DLD1 (cell line): ENCODE measurements at regions not wholly inside any gene's neighbourhood (a gene's known extent, or its start where the extent isn't known, plus 50 kb on each side); places are given as distances from the start of the nearest gene placed in this dataset.

Source experiments
- in situ Hi-C: cut with HindIII; loops from 2 replicates; pipeline ENCODE4 v1.10.0; 2017; ENCODE audit warnings: low sequenced_read_pairs

DNA sequence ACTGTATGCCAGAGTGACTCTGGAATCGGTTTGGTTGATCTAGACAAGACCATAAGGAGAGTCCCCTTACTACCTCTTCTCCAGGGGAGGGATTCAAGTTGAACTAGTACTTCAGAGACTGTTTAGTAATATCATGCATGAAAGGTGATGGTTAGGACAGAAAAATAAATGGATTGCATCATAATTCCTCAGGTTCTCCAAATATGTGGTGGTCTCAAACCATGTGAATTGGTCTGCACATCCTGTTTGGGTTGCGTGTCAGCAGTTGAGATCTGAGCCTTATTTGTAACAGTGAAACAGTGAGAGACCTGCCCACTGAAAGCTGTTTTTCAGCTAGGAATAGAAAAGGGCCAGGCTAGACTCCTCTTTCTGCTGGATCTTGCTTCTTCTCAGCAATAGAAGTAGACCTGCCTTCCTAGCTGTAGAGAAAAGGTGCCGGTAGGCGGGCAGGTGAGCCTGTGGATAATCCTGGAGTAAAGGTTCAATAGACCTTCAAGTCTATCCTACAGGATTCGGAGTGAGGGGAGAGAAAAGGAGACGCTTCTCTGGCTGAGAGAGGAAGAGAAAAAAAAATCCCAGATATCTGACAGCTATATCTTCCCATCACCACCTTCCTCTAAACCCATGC is 258.5 kb upstream of the E2F7 start:
- in situ Hi-C loops, result no loop called here

DNA sequence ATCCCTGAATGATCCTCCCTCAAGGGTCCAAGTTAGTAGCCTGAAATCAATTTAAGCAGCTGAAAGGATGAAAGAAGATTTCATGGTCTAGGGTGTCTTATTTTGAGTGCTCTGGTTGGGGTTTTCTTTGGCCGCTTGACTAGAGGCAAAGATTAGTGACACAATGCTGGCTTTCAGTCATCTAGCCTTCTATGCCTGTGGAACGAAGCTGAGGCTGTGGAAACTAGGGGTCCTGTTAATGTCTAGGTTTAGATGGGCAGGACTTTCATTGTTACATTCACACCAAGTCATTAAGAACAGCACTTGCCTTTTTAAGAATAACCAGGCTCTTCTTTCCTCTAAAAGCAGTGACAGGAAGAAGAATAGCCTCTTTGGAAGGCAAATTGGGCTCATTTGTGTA is 253.8 kb upstream of the E2F7 start:
- in situ Hi-C loops, result no loop called here

DNA sequence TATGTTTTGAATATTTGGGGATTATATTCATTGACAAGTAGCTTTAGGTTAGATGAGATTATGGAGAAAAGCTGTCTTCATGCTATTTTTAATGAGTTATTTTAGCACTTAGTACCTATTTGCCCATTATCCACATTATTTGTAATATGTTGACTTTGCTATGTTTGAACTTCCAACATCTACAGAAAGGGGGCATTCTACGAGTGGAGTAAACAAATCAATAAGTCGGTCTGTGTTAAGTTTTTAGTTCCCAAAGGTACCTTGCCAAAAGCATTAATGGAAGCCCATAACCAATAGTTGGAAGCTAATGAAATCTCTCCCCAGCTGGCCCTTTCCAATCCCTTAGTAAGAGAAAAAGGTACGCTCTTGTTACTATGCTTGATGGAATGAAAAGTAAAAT is 250.0 kb upstream of the E2F7 start:
- in situ Hi-C loops, result no loop called here

GRCh38 chr12:77314378-77315052 is 249.1 kb upstream of the E2F7 start:
- in situ Hi-C loops, result no loop called here

- in situ Hi-C loops, result no loop called here
Measured at GRCh38 chr12:77308056-77308455, 242.7 kb upstream of the E2F7 start.

DNA sequence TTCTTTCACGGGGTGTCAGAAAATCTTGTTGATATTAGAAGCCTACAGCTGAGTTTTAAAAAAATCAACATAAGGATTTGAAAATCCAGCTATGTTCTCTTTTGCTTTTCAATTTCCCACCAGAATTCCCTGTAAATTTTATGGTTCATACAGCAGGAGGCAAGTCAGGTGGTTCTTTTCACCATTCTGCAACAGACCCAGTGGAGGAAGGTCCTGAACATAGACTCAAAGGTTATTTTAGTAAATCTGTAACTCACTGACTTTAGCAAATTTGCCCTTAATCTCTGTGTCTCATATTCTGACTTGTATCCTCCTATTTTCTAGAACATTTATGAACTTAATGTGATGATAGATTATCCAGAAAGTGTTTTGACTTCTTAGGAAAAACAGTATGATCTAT is 235.4 kb upstream of the E2F7 start:
- in situ Hi-C loops, result no loop called here

- in situ Hi-C loops, result no loop called here
Measured at GRCh38 chr12:77299910-77300669, 234.7 kb upstream of the E2F7 start.

DNA sequence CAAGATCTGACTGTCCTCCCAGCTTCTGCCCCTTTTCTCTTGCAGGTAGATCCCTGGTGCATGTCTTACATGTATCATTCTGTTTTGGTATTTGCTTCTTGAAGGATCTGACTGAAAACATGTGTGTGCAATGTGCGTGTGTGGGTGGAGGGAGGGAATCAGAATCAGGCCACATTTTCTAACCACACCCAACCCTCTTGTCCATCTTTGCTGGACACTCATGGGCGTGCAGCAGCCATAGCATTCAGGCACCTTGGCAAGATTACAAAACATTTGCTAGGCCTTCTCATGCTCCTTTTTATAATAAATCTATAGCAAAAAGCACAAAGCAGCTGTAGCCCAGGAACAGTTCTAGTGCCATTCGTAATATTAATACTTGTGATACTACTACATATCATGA is 233.6 kb upstream of the E2F7 start:
- in situ Hi-C loops, result no loop called here

DNA sequence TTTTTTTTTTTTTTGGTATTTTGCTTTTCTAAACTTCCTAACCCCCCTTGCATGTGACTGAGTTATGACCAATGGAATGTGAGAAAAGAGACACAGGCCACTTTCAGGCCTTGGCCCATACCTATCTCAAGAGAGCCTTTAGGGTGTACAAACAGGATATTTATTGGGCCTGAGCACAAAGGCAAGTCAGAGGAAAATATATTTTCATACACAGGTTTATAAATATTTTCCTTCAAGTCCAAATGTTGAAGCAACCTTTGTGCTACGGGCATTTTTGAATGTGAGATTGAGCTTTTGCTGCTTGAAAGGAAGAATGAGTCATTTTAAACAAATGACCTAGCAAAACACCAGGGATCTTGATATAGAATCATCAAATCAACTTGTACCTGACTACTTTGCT is 228.6 kb upstream of the E2F7 start:
- in situ Hi-C loops, result no loop called here

GRCh38 chr12:77274926-77275325 is 209.6 kb upstream of the E2F7 start:
- in situ Hi-C loops, result no loop called here

GRCh38 chr12:77273898-77274297 is 208.5 kb upstream of the E2F7 start:
- in situ Hi-C loops, result no loop called here

DNA sequence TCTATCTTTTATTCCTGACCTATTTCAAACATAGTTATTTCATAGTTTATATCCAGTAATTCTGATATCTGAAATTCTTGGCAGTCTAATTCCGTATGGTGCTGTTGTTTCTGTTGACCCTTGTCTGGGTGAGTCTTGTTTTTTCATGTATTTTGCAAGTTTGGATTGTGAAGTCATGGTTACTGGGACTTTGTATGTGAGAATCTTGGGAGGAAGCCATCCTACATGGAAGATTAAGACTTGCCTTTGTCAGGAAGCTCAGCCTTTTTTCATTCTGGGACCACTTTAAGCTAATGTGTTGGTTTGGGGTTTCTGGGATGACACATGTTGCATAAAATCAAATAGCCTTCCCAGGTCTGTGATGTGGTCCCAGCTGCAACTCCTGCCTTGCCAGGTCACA is 191.6 kb upstream of the E2F7 start:
- in situ Hi-C loops, result no loop called here

- in situ Hi-C loops, result no loop called here
Measured at GRCh38 chr12:77253321-77253720, 188.0 kb upstream of the E2F7 start.

- in situ Hi-C loops, result no loop called here
Measured at GRCh38 chr12:77251799-77252198, 186.4 kb upstream of the E2F7 start.

GRCh38 chr12:77249892-77250291 is 184.5 kb upstream of the E2F7 start:
- in situ Hi-C loops, result no loop called here

- in situ Hi-C loops, result no loop called here
Measured at GRCh38 chr12:77248036-77248435, 182.7 kb upstream of the E2F7 start.

DNA sequence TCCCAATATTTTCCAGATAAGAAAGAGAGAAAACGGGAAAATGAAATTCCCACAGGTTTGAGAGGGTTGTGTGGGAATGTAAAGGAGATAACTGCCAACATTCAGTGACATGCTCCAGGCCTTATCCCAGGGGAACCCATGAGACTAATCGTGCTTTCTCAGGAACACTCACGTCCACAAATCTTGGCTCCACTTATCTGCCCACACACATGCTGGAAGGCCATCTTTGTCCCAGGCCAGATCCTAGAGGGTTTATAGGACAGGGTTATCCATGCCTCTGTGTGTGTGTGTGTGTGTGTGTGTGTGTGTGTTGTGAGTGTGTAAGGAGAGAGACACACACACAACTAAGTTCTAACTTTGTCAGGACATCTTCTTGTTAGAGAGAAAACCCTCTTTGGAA is 182.2 kb upstream of the E2F7 start:
- in situ Hi-C loops, result no loop called here

- in situ Hi-C loops, result no loop called here
Measured at GRCh38 chr12:77243345-77243744, 178.0 kb upstream of the E2F7 start.

- in situ Hi-C loops, result loop anchor here (5.0 kb wide), 1 partner anchor 37 kb away; no protein-coding TSS in a partner anchor
Measured at GRCh38 chr12:77239617-77240016, 174.2 kb upstream of the E2F7 start.

- in situ Hi-C loops, result loop anchor here (5.0 kb wide), 1 partner anchor 36 kb away; no protein-coding TSS in a partner anchor
Measured at GRCh38 chr12:77238335-77238734, 173.0 kb upstream of the E2F7 start.

GRCh38 chr12:77237896-77238295 is 172.5 kb upstream of the E2F7 start:
- in situ Hi-C loops, result loop anchor here (5.0 kb wide), 1 partner anchor 36 kb away; no protein-coding TSS in a partner anchor

- in situ Hi-C loops, result loop anchor here (5.0 kb wide), 1 partner anchor 34 kb away; no protein-coding TSS in a partner anchor
Measured at GRCh38 chr12:77236066-77236465, 170.7 kb upstream of the E2F7 start.
